AG09309 (cell line): ENCODE measurements at regions not wholly inside any gene's neighbourhood (a gene's known extent, or its start where the extent isn't known, plus 50 kb on each side); places are given as distances from the start of the nearest gene placed in this dataset.
A peak's percentile ranks its signal among the peaks of the same experiment; 100 is the strongest.

Source experiments
- DNase-seq: peaks from one replicate; pipeline ENCODE4 v3.0.0-alpha.2; 2010; ENCODE audit warnings: low read depth
- H3K4me3 ChIP-seq: 2 replicates; pipeline ENCODE4 v1.5.1; 2011; ENCODE audit warnings: mild to moderate bottlenecking, low read depth, low read length, moderate library complexity; ENCODE audit not compliant: control insufficient read depth
- CTCF ChIP-seq: IDR thresholded peaks from 2 replicates; pipeline ENCODE4 v1.5.1; 2011; ENCODE audit warnings: mild to moderate bottlenecking, low read depth, low read length, inconsistent platforms; ENCODE audit not compliant: insufficient read depth, control insufficient read depth; ENCODE audit errors: missing control alignments

GRCh38 chr5:158414780-158415179 is 555.8 kb upstream of the CLINT1 start:
- DNase-seq, result no peak
- H3K4me3 ChIP-seq, result no peak overlapping the region
- TF ChIP-seq CTCF, result no peak

GRCh38 chr5:158414333-158414762 is 555.4 kb upstream of the CLINT1 start:
- no peak for DNase-seq
- no peak overlapping the region for H3K4me3 ChIP-seq
- TF ChIP-seq CTCF, result no peak

GRCh38 chr5:158413122-158413680 is 554.3 kb upstream of the CLINT1 start:
- no peak overlapping the region for H3K4me3 ChIP-seq
- no peak for TF ChIP-seq CTCF
- DNase-seq, result no peak

GRCh38 chr5:158410976-158411375 is 552.0 kb upstream of the CLINT1 start:
- TF ChIP-seq CTCF, result no peak

GRCh38 chr5:158409507-158409906 is 550.6 kb upstream of the CLINT1 start:
- no peak for TF ChIP-seq CTCF
- H3K4me3 ChIP-seq, result no peak overlapping the region
- no peak for DNase-seq

More at GRCh38 chr5:158410976-158411375, 552.0 kb upstream of the CLINT1 start:
- no peak overlapping the region for H3K4me3 ChIP-seq
- DNase-seq, result peak; percentile 54

GRCh38 chr5:158407824-158408195 is 548.9 kb upstream of the CLINT1 start:
- TF ChIP-seq CTCF, result no peak
- H3K4me3 ChIP-seq, result no peak overlapping the region
- no peak for DNase-seq
